GM12878 (cell line): ENCODE measurements at regions not wholly inside any gene's neighbourhood (a gene's known extent, or its start where the extent isn't known, plus 50 kb on each side); places are given as distances from the start of the nearest gene placed in this dataset.
"Not testable (repeated sequence)": the region's sequence is repeated elsewhere in the genome, so short reads cannot be mapped to it uniquely, and the experiment has no call there.

ENCODE experiments used
- ATAC-seq: fragments of 200-7000 bp; cut with Tn5 transposase; 3 replicates; pipeline ENCODE4 v1.9.1; 2020; ENCODE audit warnings: mild to moderate bottlenecking, moderate library complexity
- BruUV-seq: library from RNA; stranded (reverse); fragments of 400-500 nt; replicated peaks from 2 replicates; lab custom pipeline; 2021; lab: Mats Ljungman, UMichigan
- CTCF ChIA-PET: fragments of 300-600 bp; sonication (Branson Sonifier 250); formaldehyde crosslinking; extraction: SDS; loops from one replicate; lab custom pipeline; 2021; ENCODE audit warnings: inconsistent platforms; lab: Yijun Ruan, JAX
- POLR2A ChIA-PET: fragments of 350-600 bp; formaldehyde crosslinking; extraction: SDS; loops from one replicate; lab custom pipeline; 2021; ENCODE audit warnings: inconsistent platforms; lab: Charles Lee
- RAD21 ChIA-PET: fragments of 300-600 bp; sonication (Branson Sonifier 250); formaldehyde crosslinking; loops from one replicate; lab custom pipeline; 2023; ENCODE audit warnings: antibody characterized with exemption; ENCODE audit not compliant: unreplicated experiment; lab: Charles Lee
- SMC1A ChIA-PET: fragments of 300-600 bp; sonication (Branson Sonifier 250); formaldehyde crosslinking; loops from one replicate; lab custom pipeline; 2023; ENCODE audit not compliant: unreplicated experiment, uncharacterized antibody; lab: Charles Lee
- DNase-seq: peaks from one replicate; pipeline ENCODE4 v3.0.0-alpha.2; 2011; ENCODE audit warnings: low read depth, low spot score
- FAIRE-seq: peaks from 3 replicates; lab custom pipeline; 2011; peaks lifted over from hg19 to GRCh38; lab: Jason Lieb, UNC
- H2AFZ ChIP-seq: 2 replicates; pipeline ENCODE4 v1.6.0; 2011; ENCODE audit warnings: low read depth, low read length, control low read depth; ENCODE audit not compliant: control insufficient read depth
- H3K27ac ChIP-seq: 2 replicates; pipeline ENCODE4 v1.5.1; 2011; ENCODE audit warnings: control low read depth; ENCODE audit not compliant: control insufficient read depth, insufficient read depth
- H3K27me3 ChIP-seq, 2 experiments: replicated peaks in 1 of 2; 2 replicates each; pipeline versions ENCODE4 v1.6.0 to v1.6.1; 2011; ENCODE audit warnings: low read length in 1 of 2; ENCODE audit not compliant: control insufficient read depth in 2 of 2, insufficient read depth in 2 of 2
- H3K36me3 ChIP-seq, 2 experiments: 2 replicates each; pipeline ENCODE4 v1.5.1; 2011; ENCODE audit warnings: low read length in 1 of 2; ENCODE audit not compliant: control insufficient read depth in 2 of 2, insufficient read depth in 2 of 2
- H3K4me1 ChIP-seq: 2 replicates; pipeline ENCODE4 v1.6.1; 2011; ENCODE audit warnings: mild to moderate bottlenecking, low read length, moderate library complexity, mixed read lengths; ENCODE audit not compliant: control insufficient read depth, insufficient read depth
- H3K4me2 ChIP-seq: 2 replicates; pipeline ENCODE4 v1.6.0; 2011; ENCODE audit warnings: control low read depth; ENCODE audit not compliant: control insufficient read depth, insufficient read depth
- H3K4me3 ChIP-seq: fragments of 200-600 bp; sonication (generic); 2 replicates; pipeline ENCODE4 v1.5.1; 2016
- H3K79me2 ChIP-seq: 2 replicates; pipeline ENCODE4 v1.6.0; 2011; ENCODE audit warnings: low read length; ENCODE audit not compliant: control insufficient read depth, insufficient read depth
- H3K9ac ChIP-seq: 2 replicates; pipeline ENCODE4 v1.8.0; 2011; ENCODE audit warnings: low read length, control low read depth, mixed read lengths; ENCODE audit not compliant: control insufficient read depth, insufficient read depth
- H3K9me3 ChIP-seq: replicated peaks from 3 replicates; pipeline ENCODE4 v1.5.1; 2011; ENCODE audit warnings: mild to moderate bottlenecking, low read length; ENCODE audit not compliant: control insufficient read depth, insufficient read depth
- H4K20me1 ChIP-seq: 2 replicates; pipeline ENCODE4 v1.6.0; 2011; ENCODE audit not compliant: control insufficient read depth, insufficient read depth
- CTCF ChIP-seq, 3 experiments: IDR thresholded peaks in 2 of 3; conservative IDR thresholded peaks in 1 of 3; 2 replicates each; pipeline ENCODE4 v1.5.1; 2011; ENCODE audit warnings: low read depth in 3 of 3, low read length in 3 of 3, mild to moderate bottlenecking in 3 of 3, control low read depth in 2 of 3, moderate library complexity in 2 of 3, inconsistent platforms in 1 of 3, mixed read lengths in 1 of 3; ENCODE audit not compliant: control insufficient read depth in 2 of 3, insufficient read depth in 1 of 3; ENCODE audit errors: extremely low read depth in 1 of 3
- WGBS: methylation state at CpG from one replicate; pipeline ENCODE4 v1.1.6; 2016; ENCODE audit warnings: low lambda C conversion rate; ENCODE audit not compliant: insufficient replicate concordance, insufficient coverage; ENCODE audit errors: missing lambda C conversion rate; 5-methylcytosine and 5-hydroxymethylcytosine counted together
- in situ Hi-C: fragments of 300-500 bp; cut with MboI; formaldehyde crosslinking; loops from 9 replicates; pipeline ENCODE4 v1.14.3; 2018; ENCODE audit warnings: mixed read lengths
- intact Hi-C: fragments of 100-400 bp; cut with micrococcal nuclease; formaldehyde crosslinking; loops from one replicate; pipeline ENCODE4 v1.14.2; 2022; ENCODE audit not compliant: unreplicated experiment

GRCh38 chr17:64798489-64798790, 120.8 kb downstream of the LRRC37A3 start:
- CTCF ChIA-PET, H3K4me1 ChIP-seq, POLR2A ChIA-PET, H3K9me3 ChIP-seq, intact Hi-C loops, H3K79me2 ChIP-seq, H3K27me3 ChIP-seq, BruUV-seq, H3K4me2 ChIP-seq, in situ Hi-C loops, DNase-seq, SMC1A ChIA-PET, H3K36me3 ChIP-seq, H2AFZ ChIP-seq, H3K27ac ChIP-seq, H3K4me3 ChIP-seq, H4K20me1 ChIP-seq, H3K9ac ChIP-seq: not testable (repeated sequence)
- ATAC-seq (peak; percentile 66), FAIRE-seq (peak; percentile 84)
- RAD21 ChIA-PET: interaction anchor here (0.9 kb wide), 1 partner anchor 39 kb away, joined by 4 read pairs; no protein-coding TSS in a partner anchor
- 2% methylated on average over 5 of the region's 5 CpGs for WGBS

GRCh38 chr17:64797746-64798488, 121.4 kb downstream of the LRRC37A3 start:
- H3K9me3 ChIP-seq, H3K9ac ChIP-seq, FAIRE-seq, H3K79me2 ChIP-seq, H3K4me1 ChIP-seq, H3K27me3 ChIP-seq, in situ Hi-C loops, POLR2A ChIA-PET, H3K27ac ChIP-seq, H3K4me2 ChIP-seq, CTCF ChIA-PET, H3K36me3 ChIP-seq, intact Hi-C loops, H3K4me3 ChIP-seq, DNase-seq, BruUV-seq, H2AFZ ChIP-seq, H4K20me1 ChIP-seq, SMC1A ChIA-PET: not testable (repeated sequence)
- peak in 1 of 3 experiments; percentile 8; a peak in 1 of 6 replicates for TF ChIP-seq CTCF (IDR thresholded peaks at IDR 0.05 in 2 of 3, conservative IDR thresholded peaks at IDR 0.05 in 1 of 3; ENCODE audit: control insufficient read depth in 2 of 3, extremely low read depth in 1 of 3, insufficient read depth in 1 of 3, low read depth in 3 of 3, low read length in 3 of 3)
- RAD21 ChIA-PET: interaction anchor here (0.9 kb wide), 1 partner anchor 40 kb away, joined by 4 read pairs; no protein-coding TSS in a partner anchor
- 80% methylated on average over 10 of the region's 15 CpGs for WGBS
- peak; percentile 67 for ATAC-seq

GRCh38 chr17:64795342-64795741, 123.9 kb downstream of the LRRC37A3 start:
- H3K27ac ChIP-seq, H3K36me3 ChIP-seq, H3K4me2 ChIP-seq, H3K4me3 ChIP-seq, intact Hi-C loops, H2AFZ ChIP-seq, in situ Hi-C loops, H3K9me3 ChIP-seq, H3K79me2 ChIP-seq, ATAC-seq, H4K20me1 ChIP-seq, SMC1A ChIA-PET, H3K9ac ChIP-seq, H3K4me1 ChIP-seq, FAIRE-seq, POLR2A ChIA-PET, BruUV-seq, H3K27me3 ChIP-seq, RAD21 ChIA-PET, DNase-seq: not testable (repeated sequence)
- CTCF ChIA-PET: interaction anchor here (1.1 kb wide), 1 partner anchor 18 kb away, joined by 3 read pairs; no protein-coding TSS in a partner anchor
- WGBS: no CpG with 5 or more reads among the region's 1 CpG
